ENCODE measurements at regions not wholly inside any gene's neighbourhood (a gene's known extent, or its start where the extent isn't known, plus 50 kb on each side); places are given as distances from the start of the nearest gene placed in this dataset.

GRCh38 chr13:34431827-34432581, 510.1 kb upstream of the NBEA start:
- TF ChIP-seq YY1 (IDR thresholded peaks at IDR 0.05) (no peak), CTCF (IDR thresholded peaks at IDR 0.05; ENCODE audit: low read depth, low read length, missing input control) (no peak)

All from liver (tissue), 2 donors.